ENCODE measurements at regions not wholly inside any gene's neighbourhood (a gene's known extent, or its start where the extent isn't known, plus 50 kb on each side); places are given as distances from the start of the nearest gene placed in this dataset.
"Not testable (repeated sequence)": the region's sequence is repeated elsewhere in the genome, so short reads cannot be mapped to it uniquely, and the experiment has no call there.

DNA sequence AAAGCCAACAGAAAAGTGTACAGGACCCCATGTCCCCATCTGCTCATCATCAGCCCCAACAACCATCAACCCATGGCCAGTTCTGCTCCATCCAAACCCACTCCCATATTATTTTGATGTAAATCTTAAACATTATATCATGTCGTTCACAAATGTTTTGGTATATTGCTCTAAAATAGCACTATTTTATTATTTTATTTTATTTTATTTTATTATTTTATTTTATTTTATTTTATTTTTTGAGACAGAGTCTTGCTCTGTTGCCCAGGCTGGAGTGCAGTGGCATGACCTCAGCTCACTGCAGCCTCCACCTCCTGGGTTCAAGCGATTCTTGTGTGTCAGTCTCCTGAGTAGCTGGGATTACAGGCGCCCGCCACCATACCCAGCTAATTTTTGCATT lies 72.0 kb upstream of the RALGAPA2 start:
- DNase-seq; ATAC-seq (ENCODE audit: poor library complexity): not testable (repeated sequence)
- intact Hi-C loops (cut with DNase I), result loop anchor here (10.0 kb wide), 1 partner anchor 70 kb away; the partner anchor contains the start of gene RALGAPA2

DNA sequence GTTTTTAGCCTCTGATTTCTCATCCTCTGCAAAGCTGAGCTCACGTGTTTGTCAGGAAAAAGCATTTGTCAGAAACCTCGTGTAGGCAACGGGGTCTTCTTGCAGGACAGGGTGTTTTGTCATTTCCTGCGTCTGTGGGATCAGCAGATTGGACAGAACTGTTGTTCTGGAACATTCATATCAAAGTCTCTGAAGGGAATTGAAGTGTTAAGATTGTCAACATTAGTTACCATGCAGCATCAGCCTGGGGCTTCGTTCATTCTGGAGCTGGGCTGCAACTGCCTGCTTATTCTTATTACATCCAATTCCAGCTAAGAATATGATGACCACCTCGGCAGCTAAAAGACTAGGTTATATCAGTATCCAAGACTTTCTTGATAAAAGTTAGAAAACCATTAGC lies 71.0 kb upstream of the RALGAPA2 start:
- intact Hi-C loops (cut with DNase I), result loop anchor here (10.0 kb wide), 1 partner anchor 69 kb away; the partner anchor contains the start of gene RALGAPA2
- ATAC-seq (ENCODE audit: poor library complexity) (no peak), DNase-seq (no peak)

DNA sequence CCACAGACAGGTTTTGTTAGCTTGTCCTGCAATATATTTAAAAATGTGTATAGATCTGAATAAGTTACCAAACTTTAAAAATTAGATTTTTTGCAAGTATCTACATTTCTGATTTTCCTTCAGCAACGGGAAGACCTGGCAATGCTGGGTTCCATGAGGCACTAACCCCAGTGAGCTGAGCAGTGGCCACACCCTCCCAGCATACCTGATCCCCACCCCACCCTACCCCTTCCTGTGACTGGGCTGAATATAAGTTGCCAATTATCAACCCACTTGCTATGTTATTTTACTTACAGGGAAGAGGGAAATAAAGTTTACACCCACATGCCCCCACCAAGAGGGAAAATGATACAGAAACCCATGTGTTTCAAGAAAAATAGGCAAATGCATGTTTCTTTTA lies 70.3 kb upstream of the RALGAPA2 start:
- DNase-seq (no peak), ATAC-seq (ENCODE audit: poor library complexity) (no peak)
- intact Hi-C loops (cut with DNase I), result loop anchor here (10.0 kb wide), 1 partner anchor 68 kb away; the partner anchor contains the start of gene RALGAPA2

DNA sequence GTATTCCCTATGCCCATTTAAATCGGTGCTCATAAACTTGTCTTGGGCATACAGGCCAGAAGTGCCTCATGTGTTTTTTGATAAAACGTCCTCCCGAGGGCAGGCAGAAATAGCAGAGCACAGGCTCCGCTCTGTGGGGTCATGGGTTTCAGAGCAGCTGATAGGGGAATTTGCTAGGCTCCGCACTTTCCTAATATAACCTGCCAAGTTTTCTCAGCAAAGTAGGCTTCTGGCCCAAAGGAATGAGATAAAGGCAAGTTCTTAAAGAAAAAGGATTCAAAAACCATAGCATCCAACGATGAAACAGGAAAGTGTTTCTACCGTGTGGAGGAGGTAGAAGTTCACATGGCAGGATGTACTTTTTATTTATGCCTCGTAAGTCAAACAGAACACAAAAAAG lies 69.8 kb upstream of the RALGAPA2 start:
- DNase-seq (peak; percentile 48), ATAC-seq (ENCODE audit: poor library complexity) (peak; percentile 73)
- intact Hi-C loops (cut with DNase I), result loop anchor here (10.0 kb wide), 1 partner anchor 67 kb away; the partner anchor contains the start of gene RALGAPA2

DNA sequence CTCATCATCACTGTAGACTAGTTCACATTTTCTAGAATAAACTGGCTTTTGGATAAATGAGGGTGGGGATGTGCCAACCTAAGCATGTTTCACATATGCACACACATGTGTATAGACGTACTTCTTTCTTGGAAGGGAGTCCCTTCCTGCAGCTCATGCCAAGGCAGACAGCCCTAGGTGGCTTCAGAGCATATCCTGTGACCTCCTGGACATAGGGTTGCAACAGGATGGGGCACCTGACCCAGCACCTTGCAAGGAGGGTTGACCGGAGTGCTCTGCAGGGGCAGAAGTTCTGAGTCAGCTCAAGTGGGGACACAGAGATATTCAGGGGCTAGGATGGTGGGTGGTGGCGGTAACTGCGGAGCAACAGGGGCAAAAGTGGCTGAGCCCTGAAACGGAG lies 68.6 kb upstream of the RALGAPA2 start:
- intact Hi-C loops (cut with DNase I), result loop anchor here (10.0 kb wide), 1 partner anchor 66 kb away; the partner anchor contains the start of gene RALGAPA2
- ATAC-seq (ENCODE audit: poor library complexity), result no peak
- no peak for DNase-seq

DNA sequence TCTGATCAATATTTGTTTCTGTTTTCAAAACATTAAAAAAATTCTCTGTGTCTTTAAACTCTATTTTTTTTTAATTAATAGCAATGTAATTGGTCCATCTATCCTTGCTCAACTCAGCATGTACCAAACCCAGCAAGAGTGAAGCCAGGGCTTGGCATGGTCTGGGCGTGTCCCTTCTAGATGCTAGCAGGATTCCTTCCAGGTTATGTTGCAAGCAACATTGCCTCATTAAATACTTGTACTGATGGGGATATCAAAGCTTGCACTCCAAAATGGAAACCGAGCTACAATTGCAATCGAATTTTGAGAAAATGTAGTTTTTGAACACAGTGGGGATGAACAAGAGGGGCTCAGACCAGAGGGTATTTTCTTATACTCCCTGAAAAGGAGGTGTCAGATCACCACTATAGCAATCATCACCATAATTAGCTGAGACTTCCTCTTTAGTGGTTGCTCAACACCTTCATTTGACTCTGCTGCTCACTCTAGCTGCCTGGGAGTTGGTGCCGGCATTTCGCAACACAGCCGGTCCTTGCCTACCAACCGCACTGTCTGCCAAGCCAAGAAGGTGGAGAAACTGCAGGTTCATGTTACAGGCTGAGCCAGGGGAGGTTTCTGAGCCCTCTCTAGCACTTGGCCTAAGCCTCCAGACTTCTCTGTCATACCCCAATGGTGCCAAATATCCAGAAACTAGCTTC lies 67.8 kb upstream of the RALGAPA2 start:
- ATAC-seq (ENCODE audit: poor library complexity), result peak; percentile 94
- intact Hi-C loops (cut with DNase I), result loop anchor here (10.0 kb wide), 1 partner anchor 65 kb away; the partner anchor contains the start of gene RALGAPA2
- peak; percentile 91 for DNase-seq

DNA sequence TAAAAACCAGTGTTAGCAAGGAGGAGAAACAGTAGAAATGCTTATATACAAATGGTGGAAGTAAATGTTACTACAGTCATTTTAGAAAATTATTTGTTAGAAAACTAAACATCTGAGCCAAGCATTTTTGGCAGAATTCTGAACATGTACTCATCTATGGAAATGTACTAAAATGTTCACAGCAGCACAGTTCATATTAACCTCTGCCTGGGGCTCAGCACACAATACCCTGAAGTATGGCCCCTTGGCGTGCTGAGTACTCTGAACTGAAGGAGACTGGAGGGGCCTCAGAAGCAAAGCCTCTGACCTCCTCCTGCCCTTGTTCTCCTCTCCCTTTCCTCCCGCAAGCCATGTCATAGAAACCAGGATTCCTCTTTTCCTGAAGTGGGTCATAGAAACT lies 66.2 kb upstream of the RALGAPA2 start:
- ATAC-seq (ENCODE audit: poor library complexity), result no peak
- intact Hi-C loops (cut with DNase I), result no loop called here

DNA sequence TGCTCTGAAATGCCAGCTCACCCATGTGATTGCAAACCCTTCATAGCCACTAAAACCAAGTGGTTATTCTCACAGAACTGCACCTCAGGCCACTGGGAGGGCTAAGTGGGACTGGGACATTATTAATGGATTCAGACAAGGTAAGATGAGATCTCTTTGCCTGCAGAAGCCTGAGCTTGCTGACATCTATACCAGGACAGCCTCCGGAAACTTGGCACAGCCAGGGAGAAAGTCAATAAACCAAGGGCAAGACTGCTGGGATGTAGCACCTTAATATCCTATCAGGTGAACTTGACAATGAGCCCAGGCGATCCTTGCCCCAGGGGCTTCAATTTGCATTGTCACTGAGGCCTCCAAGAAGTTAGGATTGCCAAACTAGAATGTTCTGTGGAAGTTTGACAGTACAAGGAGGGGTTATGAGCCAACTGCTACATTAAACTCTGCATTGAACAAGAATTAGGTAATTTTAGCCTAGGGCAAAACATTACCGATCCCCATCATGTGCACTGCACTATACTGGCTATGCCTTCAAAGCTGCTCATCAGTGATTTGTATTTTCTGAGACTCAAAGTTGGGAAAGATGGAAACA lies 60.1 kb upstream of the RALGAPA2 start:
- DNase-seq, result no peak
- ATAC-seq (ENCODE audit: poor library complexity), result no peak
- intact Hi-C loops (cut with DNase I), result no loop called here

More for the DNA sequence above, 66.2 kb upstream of the RALGAPA2 start:
- no peak for DNase-seq

DNA sequence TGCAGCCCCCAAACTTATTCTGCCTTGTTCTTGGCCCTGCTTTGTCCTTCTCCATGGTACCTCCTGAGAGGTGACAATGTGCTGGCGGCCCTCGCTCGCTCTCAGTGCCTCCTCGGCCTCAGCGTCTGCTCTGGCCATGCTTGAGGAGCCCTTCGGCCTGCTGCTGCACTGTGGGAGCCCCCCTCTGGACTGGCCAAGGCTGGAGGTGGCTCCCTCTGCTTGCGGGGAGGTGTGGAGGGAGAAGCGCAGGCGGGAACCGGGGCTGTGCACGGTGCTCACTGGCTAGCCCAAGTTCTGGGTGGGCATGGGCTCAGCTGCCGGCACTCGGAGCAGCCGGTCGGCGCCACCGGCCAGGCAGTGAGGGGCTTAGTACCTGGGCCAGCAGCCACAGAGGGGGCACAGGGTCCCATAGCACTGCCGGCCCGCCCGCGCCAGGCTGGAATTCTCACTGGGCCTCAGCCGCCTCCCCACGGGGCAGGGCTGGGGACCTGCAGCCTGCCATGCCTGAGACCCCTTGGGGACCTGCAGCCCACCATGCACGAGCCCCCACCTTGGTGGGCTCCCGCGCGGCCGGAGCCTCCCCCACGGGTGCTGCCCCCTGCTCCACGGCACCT lies 55.9 kb upstream of the RALGAPA2 start:
- ATAC-seq (ENCODE audit: poor library complexity), result no peak
- no peak for DNase-seq
- intact Hi-C loops (cut with DNase I), result no loop called here

DNA sequence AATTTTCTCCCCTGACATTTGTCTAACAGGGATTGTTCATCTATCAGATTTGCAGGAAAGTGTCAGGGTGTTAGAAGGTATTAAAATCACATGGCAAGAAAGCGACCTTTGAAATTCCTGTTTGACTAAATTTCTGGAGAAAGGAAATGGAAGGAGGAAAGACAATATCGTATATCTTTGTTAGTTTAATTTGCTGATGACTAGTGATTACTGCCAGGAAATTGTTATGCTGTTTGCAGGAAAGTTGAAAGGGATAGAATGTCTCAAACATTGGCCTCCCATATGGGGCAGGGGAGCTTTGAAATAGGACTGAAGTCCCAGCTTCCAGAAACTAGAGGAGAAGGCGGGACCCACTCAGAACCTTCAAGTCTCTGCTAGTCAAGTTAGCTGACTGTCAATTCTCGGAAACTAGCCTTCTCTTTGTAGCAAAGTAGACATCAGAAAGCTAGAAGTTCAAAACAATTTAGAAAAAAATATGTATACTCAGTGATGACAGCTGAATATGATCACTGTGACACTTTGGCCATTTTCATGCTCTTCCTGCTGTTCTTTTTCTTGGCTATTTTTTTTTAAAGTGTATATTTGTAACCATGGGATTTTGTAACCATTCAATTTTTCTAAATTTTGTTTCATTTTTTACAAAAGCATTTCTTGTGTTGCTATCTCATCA lies 53.4 kb upstream of the RALGAPA2 start:
- DNase-seq (no peak), ATAC-seq (ENCODE audit: poor library complexity) (no peak)
- intact Hi-C loops (cut with DNase I), result no loop called here

DNA sequence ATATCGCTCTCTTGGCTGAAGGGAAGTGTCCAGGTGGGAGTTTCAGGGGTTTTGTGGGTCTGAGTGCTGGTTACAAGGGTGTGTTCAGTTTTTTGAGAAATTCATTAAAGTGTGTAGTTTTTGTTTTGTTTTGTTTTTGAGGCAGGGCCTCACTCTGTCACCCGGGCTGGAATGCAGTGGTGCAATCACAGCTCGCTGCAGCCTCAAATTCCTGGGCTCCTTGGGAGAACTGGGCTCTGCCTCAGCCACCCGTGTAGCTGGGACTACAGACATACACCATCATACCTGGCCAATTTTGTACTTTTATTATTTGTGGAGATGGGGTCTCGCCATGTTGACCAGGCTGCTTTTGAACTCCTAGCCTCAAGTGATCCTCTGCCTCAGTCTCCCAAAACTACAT lies 51.2 kb upstream of the RALGAPA2 start:
- no peak for DNase-seq
- intact Hi-C loops (cut with DNase I), result no loop called here
- no peak for ATAC-seq (ENCODE audit: poor library complexity)

Measured in Right ventricle myocardium superior (tissue), 1 donor.